K562 (cell line): ENCODE measurements at regions not wholly inside any gene's neighbourhood (a gene's known extent, or its start where the extent isn't known, plus 50 kb on each side); places are given as distances from the start of the nearest gene placed in this dataset.

Source experiments
- CTBP1 ChIP-seq: fragments of 450-650 bp; IDR thresholded peaks from 2 replicates; pipeline ENCODE4 v1.6.1; 2016; ENCODE audit warnings: borderline replicate concordance
- ETV5 ChIP-seq: sonication (generic); formaldehyde crosslinking; IDR thresholded peaks from 2 replicates; pipeline ENCODE4 v1.4.0; 2020; ENCODE audit warnings: low read depth, mild to moderate bottlenecking, missing genetic modification reagents
- EZH2 ChIP-seq: IDR thresholded peaks from 2 replicates; pipeline ENCODE4 v1.6.1; 2012; ENCODE audit warnings: low read depth, mild to moderate bottlenecking, inconsistent platforms, low read length, borderline replicate concordance
- SP1 ChIP-seq: sonication (generic); formaldehyde crosslinking; IDR thresholded peaks from 2 replicates; pipeline ENCODE4 v1.8.1; 2022; ENCODE audit warnings: mild to moderate bottlenecking, missing genetic modification reagents

GRCh38 chr3:194287374-194287773 lies 63.8 kb downstream of the CPN2 start:
- TF ChIP-seq ETV5, result no peak
- TF ChIP-seq CTBP1, result no peak
- no peak for TF ChIP-seq EZH2
- TF ChIP-seq SP1 (CRISPR knock-in tag), result no peak
